DOHH2 (cell line): ENCODE measurements at regions not wholly inside any gene's neighbourhood (a gene's known extent, or its start where the extent isn't known, plus 50 kb on each side); places are given as distances from the start of the nearest gene placed in this dataset.
"Not testable (repeated sequence)": the region's sequence is repeated elsewhere in the genome, so short reads cannot be mapped to it uniquely, and the experiment has no call there.

Source experiments
- CTCF ChIP-seq: fragments of 200-600 bp; sonication (generic); IDR thresholded peaks from one replicate; pipeline ENCODE4 v1.5.1; 2014; ENCODE audit warnings: antibody characterized with exemption, mild to moderate bottlenecking, low read depth, low read length; ENCODE audit not compliant: poor library complexity, severe bottlenecking
- EZH2phosphoT487 ChIP-seq: fragments of 200-600 bp; sonication (generic); IDR thresholded peaks from 2 replicates; pipeline ENCODE4 v1.6.1; 2017; ENCODE audit warnings: borderline replicate concordance, mild to moderate bottlenecking, antibody characterized with exemption, low read length, moderate library complexity, mixed read lengths

- not testable (repeated sequence) for TF ChIP-seq CTCF, EZH2phosphoT487
These were observed 117.1 kb downstream of the MZT1 start for GRCh38 chr13:72610251-72610891.
